ENCODE measurements at regions not wholly inside any gene's neighbourhood (a gene's known extent, or its start where the extent isn't known, plus 50 kb on each side); places are given as distances from the start of the nearest gene placed in this dataset.

DNA sequence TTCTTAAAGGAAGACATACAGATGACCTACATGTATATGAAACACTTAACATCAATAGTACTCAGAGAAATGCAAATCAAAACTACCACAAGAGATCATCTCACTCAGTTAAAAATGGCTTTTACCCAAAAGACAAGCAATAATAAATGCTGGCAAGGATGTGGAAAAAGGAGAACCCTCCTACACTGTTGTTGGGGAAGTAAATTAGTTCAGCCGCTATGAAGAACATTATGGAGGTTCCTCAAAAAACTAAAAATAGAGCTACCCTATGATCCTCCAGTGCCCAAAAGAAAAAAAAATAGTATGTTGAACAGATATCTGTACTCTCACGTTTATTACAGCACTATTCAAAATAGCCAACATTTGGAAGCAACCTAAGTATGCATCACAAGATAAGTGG is 1579.4 kb upstream of the TMEFF2 start:
- Histone ChIP-seq H3K4me1 (no peaks in the 10 kb centered on the region), H3K27ac (no peak overlapping the region), H3K9me3 (no peaks in the 10 kb centered on the region), H3K4me3 (no peak overlapping the region), H3K4me2 (no peak overlapping the region)
- 51% methylated on average over 2 of the region's 2 CpGs for WGBS (ENCODE audit: missing lambda C conversion rate)
- POLR2A ChIA-PET: no interaction called here
- DNase-seq (ENCODE audit: low read depth in 1 of 2, low spot score in 1 of 2): no peak
- ATAC-seq: no peak
- FAIRE-seq: no peak
- CTCF ChIA-PET: no interaction called here
- TF ChIP-seq HOXA7 (CRISPR knock-in tag; IDR thresholded peaks at IDR 0.05): no peak
- TF ChIP-seq, protein P1, sequence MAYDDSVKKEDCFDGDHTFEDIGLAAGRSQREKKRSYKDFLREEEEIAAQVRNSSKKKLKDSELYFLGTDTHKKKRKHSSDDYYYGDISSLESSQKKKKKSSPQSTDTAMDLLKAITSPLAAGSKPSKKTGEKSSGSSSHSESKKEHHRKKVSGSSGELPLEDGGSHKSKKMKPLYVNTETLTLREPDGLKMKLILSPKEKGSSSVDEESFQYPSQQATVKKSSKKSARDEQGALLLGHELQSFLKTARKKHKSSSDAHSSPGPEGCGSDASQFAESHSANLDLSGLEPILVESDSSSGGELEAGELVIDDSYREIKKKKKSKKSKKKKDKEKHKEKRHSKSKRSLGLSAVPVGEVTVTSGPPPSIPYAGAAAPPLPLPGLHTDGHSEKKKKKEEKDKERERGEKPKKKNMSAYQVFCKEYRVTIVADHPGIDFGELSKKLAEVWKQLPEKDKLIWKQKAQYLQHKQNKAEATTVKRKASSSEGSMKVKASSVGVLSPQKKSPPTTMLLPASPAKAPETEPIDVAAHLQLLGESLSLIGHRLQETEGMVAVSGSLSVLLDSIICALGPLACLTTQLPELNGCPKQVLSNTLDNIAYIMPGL (CRISPR knock-in tag; IDR thresholded peaks at IDR 0.05; ENCODE audit: borderline replicate concordance): no peak
- no peak for TF ChIP-seq NR3C1 (IDR thresholded peaks at IDR 0.05)
- TF ChIP-seq POLR2AphosphoS2 (conservative IDR thresholded peaks at IDR 0.05; ENCODE audit: low read length): no peak

DNA sequence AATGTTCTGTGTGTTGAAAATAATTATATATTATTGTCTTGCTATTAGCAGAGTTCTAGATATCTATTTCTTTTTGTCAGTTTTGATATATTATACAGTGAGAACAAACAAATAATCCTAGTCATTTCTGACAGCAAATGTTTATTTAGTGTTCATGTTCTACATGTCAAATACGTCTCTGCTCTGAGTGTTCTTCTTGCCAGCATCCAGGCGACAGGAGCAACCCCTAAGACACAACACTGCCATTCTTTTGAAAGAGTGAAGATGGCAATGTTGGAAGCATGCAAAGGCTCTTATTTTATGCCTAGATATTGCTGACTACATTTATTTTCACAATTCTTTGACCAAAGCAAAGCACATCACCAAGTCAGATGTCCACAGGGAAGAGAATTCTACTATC is 1556.6 kb upstream of the TMEFF2 start:
- Histone ChIP-seq H3K27ac (no peak overlapping the region), H3K4me3 (no peak overlapping the region), H3K9me3 (no peaks in the 10 kb centered on the region), H3K4me1 (no peaks in the 10 kb centered on the region), H3K4me2 (no peak overlapping the region)
- FAIRE-seq (no peak), ATAC-seq (no peak), DNase-seq (ENCODE audit: low read depth in 1 of 2, low spot score in 1 of 2) (no peak)
- WGBS (ENCODE audit: missing lambda C conversion rate): 45% methylated on average over 2 of the region's 2 CpGs
- ChIA-PET CTCF (no interaction called here), POLR2A (no interaction called here)
- peak; percentile 21 for TF ChIP-seq MAFK (IDR thresholded peaks at IDR 0.05; ENCODE audit: partially characterized antibody)
- TF ChIP-seq FOXS1 (CRISPR knock-in tag; IDR thresholded peaks at IDR 0.05): no peak
- TF ChIP-seq RARB (CRISPR knock-in tag; IDR thresholded peaks at IDR 0.05): no peak
- no peak for TF ChIP-seq EHF (CRISPR knock-in tag; IDR thresholded peaks at IDR 0.05)
- TF ChIP-seq, protein P2, sequence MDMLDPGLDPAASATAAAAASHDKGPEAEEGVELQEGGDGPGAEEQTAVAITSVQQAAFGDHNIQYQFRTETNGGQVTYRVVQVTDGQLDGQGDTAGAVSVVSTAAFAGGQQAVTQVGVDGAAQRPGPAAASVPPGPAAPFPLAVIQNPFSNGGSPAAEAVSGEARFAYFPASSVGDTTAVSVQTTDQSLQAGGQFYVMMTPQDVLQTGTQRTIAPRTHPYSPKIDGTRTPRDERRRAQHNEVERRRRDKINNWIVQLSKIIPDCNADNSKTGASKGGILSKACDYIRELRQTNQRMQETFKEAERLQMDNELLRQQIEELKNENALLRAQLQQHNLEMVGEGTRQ (IDR thresholded peaks at IDR 0.05): no peak

DNA sequence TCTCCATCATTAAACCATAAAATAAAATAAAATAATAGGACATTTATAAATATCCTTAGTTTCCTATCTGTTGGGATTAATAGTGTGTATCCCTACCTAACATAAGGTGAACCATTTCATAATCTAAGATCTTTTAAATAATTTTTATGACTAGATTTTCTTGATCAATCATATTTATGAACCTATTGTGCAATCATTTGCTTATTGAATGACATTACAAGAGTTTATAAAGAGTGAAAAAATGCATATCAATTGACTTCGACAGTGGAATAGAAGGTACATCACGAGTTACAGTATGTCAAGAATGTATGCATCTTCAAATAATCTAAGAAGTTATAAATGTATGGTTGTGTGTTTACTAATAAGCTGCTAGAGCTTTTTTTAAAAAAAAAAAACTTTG is 1554.8 kb upstream of the TMEFF2 start:
- WGBS (ENCODE audit: missing lambda C conversion rate): 30% methylated on average over 2 of the region's 2 CpGs
- Histone ChIP-seq H3K9me3 (no peaks in the 10 kb centered on the region), H3K4me2 (no peak overlapping the region), H3K4me1 (no peaks in the 10 kb centered on the region), H3K4me3 (no peak overlapping the region), H3K27ac (no peak overlapping the region)
- ATAC-seq (no peak), FAIRE-seq (no peak), DNase-seq (ENCODE audit: low read depth in 1 of 2, low spot score in 1 of 2) (no peak)
- TF ChIP-seq, protein P3, sequence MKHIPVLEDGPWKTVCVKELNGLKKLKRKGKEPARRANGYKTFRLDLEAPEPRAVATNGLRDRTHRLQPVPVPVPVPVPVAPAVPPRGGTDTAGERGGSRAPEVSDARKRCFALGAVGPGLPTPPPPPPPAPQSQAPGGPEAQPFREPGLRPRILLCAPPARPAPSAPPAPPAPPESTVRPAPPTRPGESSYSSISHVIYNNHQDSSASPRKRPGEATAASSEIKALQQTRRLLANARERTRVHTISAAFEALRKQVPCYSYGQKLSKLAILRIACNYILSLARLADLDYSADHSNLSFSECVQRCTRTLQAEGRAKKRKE (CRISPR knock-in tag; IDR thresholded peaks at IDR 0.05; ENCODE audit: low read depth): no peak
- TF ChIP-seq BHLHE40 (IDR thresholded peaks at IDR 0.05; ENCODE audit: low read depth, low read length) (no peak), JUNB (IDR thresholded peaks at IDR 0.05) (no peak), TP53 (CRISPR knock-in tag; IDR thresholded peaks at IDR 0.05) (no peak), NPAS2 (CRISPR knock-in tag; IDR thresholded peaks at IDR 0.05; ENCODE audit: borderline replicate concordance) (no peak), PHF8 (IDR thresholded peaks at IDR 0.05; ENCODE audit: borderline replicate concordance, low read depth) (no peak), FOSL2 (IDR thresholded peaks at IDR 0.05) (no peak), FOSL2 (CRISPR knock-in tag; IDR thresholded peaks at IDR 0.05) (no peak), CEBPB (IDR thresholded peaks at IDR 0.05) (no peak), POLR2AphosphoS2 (conservative IDR thresholded peaks at IDR 0.05; ENCODE audit: low read length) (no peak), KDM5A (IDR thresholded peaks at IDR 0.05) (no peak), RAD21 (conservative IDR thresholded peaks at IDR 0.05 in 1 of 2, IDR thresholded peaks at IDR 0.05 in 1 of 2) (no peak), HOXB5 (CRISPR knock-in tag; IDR thresholded peaks at IDR 0.05) (no peak), RNF2 (IDR thresholded peaks at IDR 0.05; ENCODE audit: borderline replicate concordance, low read depth) (no peak)
- TF ChIP-seq, protein P4, sequence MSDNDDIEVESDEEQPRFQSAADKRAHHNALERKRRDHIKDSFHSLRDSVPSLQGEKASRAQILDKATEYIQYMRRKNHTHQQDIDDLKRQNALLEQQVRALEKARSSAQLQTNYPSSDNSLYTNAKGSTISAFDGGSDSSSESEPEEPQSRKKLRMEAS (IDR thresholded peaks at IDR 0.05): no peak
- ChIA-PET POLR2A (no interaction called here), CTCF (no interaction called here)
